Lower leg skin (tissue), 4 donors: ENCODE measurements at regions not wholly inside any gene's neighbourhood (a gene's known extent, or its start where the extent isn't known, plus 50 kb on each side); places are given as distances from the start of the nearest gene placed in this dataset.

Source experiments
- DNase-seq, 2 donors: peaks; one replicate each; pipeline ENCODE4 v3.0.0-alpha.2; 2019; ENCODE audit warnings: low spot score in 2 of 2
- H3K4me3 ChIP-seq: fragments of 200-600 bp; sonication (generic); 2 replicates; pipeline ENCODE4 v1.5.1; 2017; ENCODE audit warnings: mild to moderate bottlenecking, low read depth; ENCODE audit not compliant: poor library complexity, severe bottlenecking
- CTCF ChIP-seq, 3 donors: fragments of 450-650 bp; IDR thresholded peaks; one replicate each; pipeline ENCODE4 v1.5.1; 2016; ENCODE audit warnings: antibody characterized with exemption in 3 of 3, mild to moderate bottlenecking in 3 of 3, moderate library complexity in 2 of 3
- POLR2A ChIP-seq, 2 donors: fragments of 450-650 bp; IDR thresholded peaks; one replicate each; pipeline ENCODE4 v1.6.1; 2016 to 2017; ENCODE audit warnings: antibody characterized with exemption in 2 of 2, mild to moderate bottlenecking in 1 of 2, moderate library complexity in 1 of 2
- WGBS, 2 donors: methylation state at CpG; one replicate each; pipeline ENCODE4 v1.1.5; 2018; 5-methylcytosine and 5-hydroxymethylcytosine counted together
- intact Hi-C: fragments of 100-400 bp; cut with DNase I; formaldehyde crosslinking; loops from one replicate; pipeline ENCODE4 v1.15.0; 2023; ENCODE audit warnings: low total_unique reads

GRCh38 chr2:122094557-122094956 is 339.1 kb downstream of the TSN start:
- TF ChIP-seq POLR2A (IDR thresholded peaks at IDR 0.05) (no peak), CTCF (IDR thresholded peaks at IDR 0.05) (no peak)
- no peak for DNase-seq
- intact Hi-C loops = no loop called here
- no peak overlapping the region for H3K4me3 ChIP-seq
- 92 to 100% methylated on average over 1 of the region's 1 CpG for WGBS, 2 donors

DNA sequence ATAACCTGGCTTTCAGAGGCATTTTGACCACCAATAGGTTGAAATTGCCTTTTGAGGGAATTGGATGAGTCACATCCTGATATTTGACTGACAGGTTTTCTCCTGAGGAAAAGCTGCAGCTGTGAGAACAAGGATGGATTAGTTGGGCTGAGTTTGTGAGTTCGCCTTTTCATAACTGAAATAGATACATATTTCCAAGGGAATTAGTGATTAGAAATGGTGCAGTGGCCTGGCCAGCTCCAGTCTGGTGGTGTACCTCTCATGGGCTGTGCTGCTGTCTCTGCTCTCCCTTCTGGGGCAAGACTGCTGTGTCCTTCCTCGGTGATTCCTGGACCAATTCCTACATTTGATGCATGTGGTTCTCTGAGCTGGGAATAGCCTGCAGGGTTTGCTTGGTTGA is 341.3 kb downstream of the TSN start:
- TF ChIP-seq CTCF (IDR thresholded peaks at IDR 0.05) (no peak), POLR2A (IDR thresholded peaks at IDR 0.05) (no peak)
- H3K4me3 ChIP-seq = no peak overlapping the region
- 46 to 67% methylated on average over 2 of the region's 2 CpGs for WGBS, 2 donors
- intact Hi-C loops = no loop called here
- DNase-seq = no peak

- WGBS, 2 donors = 50 to 83% methylated on average over 1 of the region's 1 CpG
- intact Hi-C loops = no loop called here
- no peak overlapping the region for H3K4me3 ChIP-seq
- no peak for DNase-seq
- no peak for TF ChIP-seq POLR2A (IDR thresholded peaks at IDR 0.05)
- no peak for TF ChIP-seq CTCF (IDR thresholded peaks at IDR 0.05)
These were observed 342.9 kb downstream of the TSN start for GRCh38 chr2:122098306-122098705.

GRCh38 chr2:122100346-122100745 is 344.9 kb downstream of the TSN start:
- intact Hi-C loops = no loop called here
- TF ChIP-seq POLR2A (IDR thresholded peaks at IDR 0.05) = no peak
- no peak for TF ChIP-seq CTCF (IDR thresholded peaks at IDR 0.05)
- 73 to 77% methylated on average over 2 of the region's 2 CpGs for WGBS, 2 donors
- no peak overlapping the region for H3K4me3 ChIP-seq
- DNase-seq = no peak

DNA sequence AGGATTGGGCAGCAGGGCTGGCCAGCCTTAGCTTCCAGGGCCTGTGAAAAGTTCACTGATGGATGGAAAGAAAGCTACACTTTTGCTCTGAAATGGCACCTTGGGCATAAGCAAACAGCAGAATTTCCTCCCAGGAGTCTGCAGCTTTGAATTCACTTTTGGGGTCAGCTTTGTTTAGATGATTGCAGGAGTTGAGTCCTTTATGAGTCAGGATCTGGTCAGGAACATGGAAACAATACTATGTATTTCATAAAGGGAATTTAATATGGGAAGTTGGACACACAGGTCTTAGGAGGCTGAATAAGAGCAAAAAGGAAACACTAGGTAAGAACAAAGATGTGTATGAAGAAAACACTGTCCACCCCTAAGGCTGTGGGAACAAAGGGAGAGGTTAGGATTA is 345.3 kb downstream of the TSN start:
- H3K4me3 ChIP-seq = no peak overlapping the region
- TF ChIP-seq CTCF (IDR thresholded peaks at IDR 0.05) (no peak), POLR2A (IDR thresholded peaks at IDR 0.05) (no peak)
- DNase-seq = no peak
- intact Hi-C loops = no loop called here

- DNase-seq = no peak
- 84 to 87% methylated on average over 5 of the region's 5 CpGs for WGBS, 2 donors
- intact Hi-C loops = no loop called here
- TF ChIP-seq POLR2A (IDR thresholded peaks at IDR 0.05) (no peak), CTCF (IDR thresholded peaks at IDR 0.05) (no peak)
- no peak overlapping the region for H3K4me3 ChIP-seq
These were observed 345.9 kb downstream of the TSN start for GRCh38 chr2:122101319-122101718.
